ENCODE measurements at regions not wholly inside any gene's neighbourhood (a gene's known extent, or its start where the extent isn't known, plus 50 kb on each side); places are given as distances from the start of the nearest gene placed in this dataset.

- no peak for DNase-seq
Measured at GRCh38 chr18:47593744-47594472, 336.6 kb downstream of the SMAD2 start.

DNA sequence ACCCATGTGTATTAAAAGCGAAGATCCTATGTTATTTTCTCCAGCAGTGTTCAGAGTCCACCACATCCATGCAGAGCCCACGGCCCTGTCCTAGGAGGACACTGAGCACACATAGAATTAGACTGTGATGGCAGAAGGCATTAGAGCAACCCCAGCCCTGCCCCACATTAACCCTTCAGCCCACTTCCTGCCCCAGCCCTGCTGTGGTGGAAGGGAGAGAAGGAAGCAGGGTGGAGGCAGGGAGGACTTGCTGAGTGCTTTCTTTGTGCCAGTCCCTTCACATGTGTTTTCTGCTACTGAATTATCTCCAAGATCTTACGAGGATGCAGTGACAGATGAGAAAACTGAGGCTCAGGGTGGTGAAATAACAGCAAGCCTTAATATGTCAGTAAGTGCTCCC, 339.0 kb downstream of the SMAD2 start:
- DNase-seq, result no peak

DNA sequence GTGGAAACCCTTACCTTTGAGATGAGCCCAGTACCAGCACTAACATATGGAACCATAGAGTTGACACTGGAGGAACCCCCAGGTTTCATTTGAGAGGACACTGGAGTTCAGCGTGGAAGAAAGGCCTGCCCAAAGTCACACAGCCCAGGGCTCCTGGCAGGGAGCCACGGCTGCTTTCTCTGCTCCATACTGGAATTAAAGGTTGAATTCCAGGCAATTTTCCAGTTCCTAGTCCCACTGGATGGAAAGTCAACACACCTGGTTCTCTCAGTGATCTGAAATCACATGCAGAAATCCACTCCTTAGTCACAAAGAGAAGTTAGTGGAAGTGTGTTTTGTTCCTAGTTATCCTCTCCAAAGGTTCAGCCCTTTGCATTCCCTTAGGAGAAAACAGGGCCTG, 336.1 kb upstream of the SKOR2 start:
- DNase-seq, result no peak

GRCh38 chr18:47586418-47587070, 335.1 kb upstream of the SKOR2 start:
- DNase-seq, result no peak

- DNase-seq, result no peak
Measured at GRCh38 chr18:47585914-47586313, 334.5 kb upstream of the SKOR2 start.

DNA sequence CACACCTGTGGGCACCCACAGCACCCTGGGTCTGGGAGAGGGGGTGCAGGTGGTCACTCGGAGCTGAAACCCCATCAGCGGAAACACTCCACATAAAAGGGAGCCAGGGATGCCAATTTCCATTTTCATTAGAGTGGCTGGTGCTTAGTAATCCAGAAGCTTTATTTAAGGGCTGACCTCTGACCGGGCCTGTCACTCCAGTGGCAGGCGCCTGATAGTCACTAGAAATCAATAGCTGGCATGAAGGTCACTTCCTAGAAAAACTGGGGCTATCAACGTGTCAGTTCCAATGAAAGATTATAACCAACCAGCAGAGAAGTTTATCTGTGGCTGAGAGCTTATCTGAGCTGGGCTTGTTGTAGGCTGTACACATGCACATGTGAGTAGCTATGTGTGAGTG, 333.7 kb upstream of the SKOR2 start:
- DNase-seq, result no peak

- no peak for DNase-seq
Measured at GRCh38 chr18:47582093-47582492, 330.6 kb upstream of the SKOR2 start.

DNA sequence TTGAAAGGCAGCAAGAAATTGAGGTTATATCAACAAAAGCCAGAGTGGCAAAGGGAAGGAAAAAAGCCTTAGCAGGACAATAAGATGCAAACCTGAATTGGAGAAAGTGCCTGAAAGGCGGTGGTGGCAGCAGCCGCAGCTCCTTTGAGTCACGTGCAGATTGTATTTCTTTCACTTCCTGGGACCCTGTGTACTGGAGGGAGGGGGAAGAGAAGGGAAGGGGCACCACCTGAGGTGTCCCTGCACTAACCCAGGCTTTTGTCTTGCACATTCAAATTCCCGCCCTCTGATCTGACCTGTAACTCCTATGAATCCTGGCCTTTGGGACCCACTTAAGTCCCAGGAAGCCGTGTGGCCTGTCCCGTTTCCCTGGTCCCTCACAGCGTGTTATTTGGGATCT, 326.1 kb upstream of the SKOR2 start:
- DNase-seq, result no peak

DNA sequence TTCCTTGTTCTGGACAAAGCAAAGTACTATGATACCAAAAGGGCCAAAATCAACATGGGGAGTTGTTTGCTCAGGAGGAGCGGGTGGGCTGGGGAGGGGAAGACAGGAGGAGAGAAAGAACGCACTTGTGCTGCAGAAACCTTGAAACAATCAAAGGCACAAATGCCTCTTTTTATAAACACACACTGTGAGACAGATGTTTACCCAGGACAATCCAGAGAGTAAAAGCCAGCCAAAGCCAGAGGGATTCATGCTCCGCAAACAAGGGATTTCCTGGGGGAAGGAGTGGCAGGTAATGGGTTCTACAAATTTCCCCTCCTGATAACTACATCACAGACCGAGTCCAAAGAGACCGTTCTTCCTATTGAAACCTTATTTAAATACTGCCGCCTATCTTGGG, 323.5 kb upstream of the SKOR2 start:
- DNase-seq, result no peak

- DNase-seq, result no peak
Measured at GRCh38 chr18:47571957-47572356, 320.5 kb upstream of the SKOR2 start.

- DNase-seq, result no peak
Measured at GRCh38 chr18:47566809-47567208, 315.3 kb upstream of the SKOR2 start.

- DNase-seq, result no peak
Measured at GRCh38 chr18:47560723-47561715, 309.6 kb upstream of the SKOR2 start.

- DNase-seq, result no peak
Measured at GRCh38 chr18:47558110-47558750, 306.8 kb upstream of the SKOR2 start.

- DNase-seq, result no peak
Measured at GRCh38 chr18:47557160-47557559, 305.7 kb upstream of the SKOR2 start.

- no peak for DNase-seq
Measured at GRCh38 chr18:47552783-47553182, 301.3 kb upstream of the SKOR2 start.

DNA sequence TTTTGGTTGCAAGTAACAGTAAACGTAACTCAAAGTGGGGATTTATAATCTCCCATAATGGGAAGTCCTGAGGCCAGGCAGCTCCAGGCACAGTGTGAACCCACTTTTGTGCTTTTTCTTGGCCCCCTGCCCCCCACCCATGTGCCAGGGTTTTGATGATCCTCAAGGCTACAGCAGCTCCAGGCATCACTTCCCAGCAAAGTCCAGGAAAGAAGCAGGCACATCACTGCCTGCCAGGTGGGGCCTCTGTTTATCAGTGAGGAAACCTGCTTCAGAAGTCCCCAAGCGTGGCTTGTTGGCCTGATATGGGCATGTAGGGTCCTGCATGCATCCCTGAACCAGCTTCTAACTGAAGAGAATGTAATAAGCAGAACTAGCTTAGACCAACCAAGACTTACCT, 299.2 kb upstream of the SKOR2 start:
- no peak for DNase-seq

DNA sequence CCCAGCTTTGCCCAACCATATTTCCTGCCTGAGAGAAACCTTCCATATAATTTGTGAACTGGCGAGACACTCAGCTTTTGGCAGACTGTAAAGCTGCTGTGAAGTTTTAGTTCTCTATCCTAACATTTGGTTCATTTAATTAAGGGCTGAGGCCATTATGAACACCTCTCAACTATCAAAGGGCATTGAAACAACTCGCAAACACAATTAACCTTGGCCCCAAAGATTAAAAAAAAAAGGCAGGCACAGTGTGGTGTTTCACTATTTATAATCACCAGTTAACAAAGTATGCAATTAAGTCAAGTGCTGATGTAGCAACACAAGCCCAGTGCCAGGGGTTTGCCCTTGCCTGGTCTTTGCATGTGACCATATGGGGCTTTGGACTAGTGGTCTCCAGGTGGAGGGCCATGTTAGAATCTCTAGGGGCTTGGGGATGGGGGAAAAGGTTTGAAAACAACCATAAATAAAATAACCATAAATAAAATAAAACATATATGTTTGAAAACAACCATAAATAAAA, 297.6 kb upstream of the SKOR2 start:
- no peak for DNase-seq

DNA sequence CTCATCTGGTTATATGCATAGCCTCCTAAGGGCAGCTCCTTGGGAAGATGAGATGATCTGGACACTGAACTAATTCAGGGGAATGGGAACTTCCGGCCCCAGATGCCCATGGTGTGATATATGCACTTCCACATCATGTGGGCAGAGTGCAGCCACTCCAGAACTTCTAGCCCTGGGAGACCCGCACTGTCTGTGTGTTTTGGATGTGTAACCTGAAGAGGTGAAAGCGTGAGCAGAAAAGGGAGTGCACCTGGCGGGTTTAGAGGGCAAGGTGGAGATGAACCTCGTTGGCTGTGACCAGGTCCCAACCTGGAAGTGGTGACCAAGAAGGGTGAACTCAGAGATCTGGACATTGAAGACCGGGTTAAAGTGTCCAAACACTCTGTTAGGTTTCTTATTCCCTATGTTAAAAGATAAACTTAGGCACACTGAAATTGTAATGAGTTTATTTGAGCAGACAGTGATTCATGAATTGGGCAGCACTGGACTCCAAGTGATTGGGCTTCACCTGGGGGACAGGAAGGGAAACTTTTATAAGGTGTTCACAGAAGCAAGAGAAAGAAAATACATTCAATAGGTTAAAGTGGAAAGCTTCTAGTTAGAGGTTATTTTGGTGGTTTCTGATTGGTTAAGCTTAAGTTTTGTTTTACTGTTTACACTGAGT, 296.2 kb upstream of the SKOR2 start:
- DNase-seq, result no peak

GRCh38 chr18:47545613-47546012, 294.2 kb upstream of the SKOR2 start:
- DNase-seq, result peak; percentile 3

GRCh38 chr18:47543080-47543479, 291.6 kb upstream of the SKOR2 start:
- DNase-seq, result no peak

DNA sequence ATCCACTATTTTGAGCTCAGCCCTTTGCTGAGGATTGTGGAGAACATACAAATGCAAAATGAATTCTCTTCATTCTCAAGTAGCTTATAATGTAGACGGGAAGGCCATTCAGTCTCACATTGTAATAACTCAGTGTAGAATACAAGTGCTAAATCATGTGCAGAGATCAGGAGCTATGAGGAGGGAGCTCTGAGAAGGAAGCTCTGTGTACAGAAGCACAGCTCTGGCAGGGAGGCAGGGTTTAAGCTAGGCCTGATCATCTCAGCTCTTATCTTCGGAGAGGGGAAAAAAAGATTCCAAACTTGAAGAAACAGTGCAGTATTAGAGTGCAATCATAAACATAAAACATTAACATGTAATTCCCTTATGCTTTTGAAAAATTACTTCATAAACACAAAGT, 291.1 kb upstream of the SKOR2 start:
- DNase-seq, result no peak

DNA sequence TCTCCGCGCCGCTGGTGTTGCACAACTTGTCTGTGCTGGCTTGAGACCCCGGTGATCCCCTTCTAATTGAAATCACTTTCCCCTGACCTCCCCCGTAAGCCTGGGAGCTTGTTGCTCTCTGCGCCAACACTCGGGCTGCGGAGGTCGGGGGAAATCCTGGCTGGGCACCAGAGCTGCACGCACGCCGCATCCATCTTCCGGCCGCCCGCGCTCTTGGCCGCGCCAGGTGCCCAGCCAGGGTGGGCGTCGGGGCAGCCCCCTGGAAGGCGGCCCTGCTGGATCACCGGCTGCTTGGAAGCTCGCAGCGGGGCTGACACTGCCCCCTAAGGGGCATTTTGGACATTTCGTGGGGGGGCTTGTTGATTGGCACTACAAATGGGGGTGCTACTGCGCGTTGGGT, 280.3 kb upstream of the SKOR2 start:
- no peak for DNase-seq
